NCI-H2196 (cell line): ENCODE measurements at regions not wholly inside any gene's neighbourhood (a gene's known extent, or its start where the extent isn't known, plus 50 kb on each side); places are given as distances from the start of the nearest gene placed in this dataset.

Experiments used
- DNase-seq: peaks from one replicate; lab custom pipeline; 2025; ENCODE audit not compliant: unreplicated experiment; lab: John Stamatoyannopoulos, UW

DNA sequence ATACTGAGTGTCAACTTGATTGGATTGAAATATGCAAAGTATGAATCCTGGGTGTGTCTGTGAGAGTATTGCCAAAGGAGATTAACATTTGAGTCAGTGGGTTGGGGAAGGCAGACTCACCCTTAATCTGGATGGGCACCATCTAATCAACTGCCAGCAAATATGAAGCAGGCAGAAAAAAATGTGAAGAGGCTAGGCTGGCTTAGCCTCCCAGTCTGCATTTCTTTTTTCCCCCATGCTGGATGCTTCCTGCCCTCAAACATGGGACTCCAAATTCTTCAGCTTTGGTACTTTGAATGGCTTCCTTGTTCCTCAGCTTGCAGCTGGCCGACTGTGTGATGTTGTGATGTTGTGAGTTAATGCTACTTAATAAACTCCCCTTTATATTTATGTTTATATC, 577.4 kb downstream of the CPS1 start:
- DNase-seq, result no peak

DNA sequence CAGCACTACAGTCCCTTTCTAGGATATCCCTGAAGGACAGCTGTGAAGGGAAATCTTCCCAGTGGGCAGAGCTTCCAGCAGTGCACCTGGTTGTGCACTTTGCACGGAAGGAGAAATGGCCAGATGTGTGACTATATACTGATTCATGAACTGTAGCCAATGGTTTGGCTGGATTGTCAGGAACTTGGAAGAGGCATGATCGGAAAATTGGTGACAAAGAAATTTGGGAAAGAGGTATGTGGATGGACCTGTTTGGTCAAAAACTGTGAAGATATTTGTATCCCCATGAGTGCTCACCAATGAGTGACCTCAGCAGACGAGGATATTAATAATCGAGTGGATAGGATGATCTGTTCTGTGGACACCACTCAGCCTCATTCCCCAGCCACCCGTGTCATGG, 582.2 kb downstream of the CPS1 start:
- no peak for DNase-seq

- DNase-seq, result no peak
These were observed 585.2 kb downstream of the CPS1 start for GRCh38 chr2:211141646-211142045.

DNA sequence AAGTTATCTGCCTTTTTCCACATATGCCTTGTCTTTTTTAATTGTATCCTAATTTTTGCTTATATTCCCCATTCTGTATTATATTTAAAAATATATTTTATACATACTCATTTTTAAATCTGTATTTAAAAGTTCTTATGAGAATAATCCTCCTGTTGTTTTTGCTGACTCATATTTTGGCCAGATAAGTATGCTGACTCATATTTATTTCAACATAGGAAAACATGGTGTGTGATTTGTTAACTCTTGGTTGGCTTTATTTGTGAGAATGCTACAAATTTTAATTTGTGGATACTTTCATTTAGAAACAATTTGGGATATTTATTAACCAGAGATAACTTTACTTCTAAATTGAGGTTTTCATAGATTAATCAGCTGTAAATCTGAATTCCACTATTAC, 587.7 kb downstream of the CPS1 start:
- DNase-seq, result no peak

DNA sequence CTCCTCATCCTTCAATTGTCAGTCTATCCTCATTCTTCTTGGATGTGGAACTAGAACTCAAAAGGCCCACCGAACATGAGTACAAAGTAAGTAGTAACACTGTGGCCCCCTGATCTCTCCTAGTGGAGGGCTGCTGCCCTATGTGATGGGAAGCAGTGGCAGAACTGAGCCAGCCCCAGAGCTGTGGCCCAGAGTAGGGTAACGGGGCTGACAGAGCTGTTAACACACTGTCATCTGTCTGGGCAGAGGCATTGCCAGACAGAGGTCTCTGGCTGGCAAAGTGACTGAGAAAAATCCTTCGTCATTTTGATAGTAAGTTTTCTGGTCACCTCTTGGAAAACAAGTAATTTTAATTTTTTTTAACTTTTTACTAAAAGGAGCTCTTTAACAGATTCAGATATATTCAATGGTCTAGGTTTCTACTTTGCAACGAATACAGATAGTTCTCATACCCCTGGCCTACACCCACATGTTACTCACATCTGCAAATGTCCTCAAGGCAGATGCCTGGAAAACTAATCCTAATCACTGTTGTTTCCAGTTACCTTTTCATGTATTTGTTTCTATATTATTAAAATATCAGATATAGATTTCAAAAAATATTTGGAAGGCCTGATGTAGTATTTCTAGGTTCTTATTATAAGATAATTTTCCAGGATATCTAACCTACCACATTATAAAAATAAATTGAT, 588.7 kb downstream of the CPS1 start:
- DNase-seq, result no peak

DNA sequence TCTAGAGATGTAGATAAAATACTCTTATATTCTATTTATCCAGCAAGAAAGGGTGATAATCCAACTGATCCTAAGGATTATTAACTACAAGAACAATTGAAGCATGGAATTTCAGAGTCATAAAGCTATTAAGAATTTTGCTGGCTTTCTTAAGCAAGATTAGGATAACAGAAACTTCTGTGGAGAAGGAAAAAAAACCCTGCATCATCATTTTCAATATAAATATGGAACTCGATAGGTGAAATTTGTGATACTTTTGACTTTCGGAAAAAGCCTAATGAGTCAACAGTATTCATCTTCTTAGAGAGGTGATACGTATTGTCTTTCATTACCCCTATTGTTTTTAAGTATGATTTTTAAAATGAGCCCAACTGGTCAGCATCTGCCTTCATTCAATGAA, 593.3 kb downstream of the CPS1 start:
- no peak for DNase-seq

- no peak for DNase-seq
These were observed 600.8 kb downstream of the CPS1 start for GRCh38 chr2:211157211-211157610.

DNA sequence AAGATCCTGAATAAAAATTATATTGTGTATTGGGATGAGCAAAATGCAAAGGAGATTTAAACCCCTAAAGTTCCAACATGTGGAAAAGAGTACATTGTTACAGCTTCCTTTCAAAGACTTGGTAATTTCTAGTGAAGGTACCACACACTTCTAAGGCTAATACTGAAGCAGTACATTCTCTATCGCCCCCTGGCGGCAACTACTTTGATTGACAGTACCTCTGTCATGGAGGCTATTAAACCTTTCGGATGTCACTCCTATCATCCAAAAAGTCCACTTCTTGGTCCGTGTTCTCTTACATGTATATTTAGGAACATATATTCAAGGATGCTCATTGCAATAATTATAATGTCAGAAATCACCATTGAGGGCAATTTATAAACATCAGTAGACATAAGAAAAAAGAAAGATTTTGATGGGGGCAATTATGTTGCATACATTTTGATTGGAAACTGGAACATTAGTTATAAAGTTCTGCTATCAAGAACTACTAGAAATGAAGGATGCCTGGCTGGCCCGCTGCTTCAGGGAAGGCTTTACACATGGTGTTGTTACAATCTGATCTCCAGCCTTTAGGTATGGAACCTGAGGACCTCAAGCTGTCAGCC, 601.6 kb downstream of the CPS1 start:
- peak; percentile 57 for DNase-seq

DNA sequence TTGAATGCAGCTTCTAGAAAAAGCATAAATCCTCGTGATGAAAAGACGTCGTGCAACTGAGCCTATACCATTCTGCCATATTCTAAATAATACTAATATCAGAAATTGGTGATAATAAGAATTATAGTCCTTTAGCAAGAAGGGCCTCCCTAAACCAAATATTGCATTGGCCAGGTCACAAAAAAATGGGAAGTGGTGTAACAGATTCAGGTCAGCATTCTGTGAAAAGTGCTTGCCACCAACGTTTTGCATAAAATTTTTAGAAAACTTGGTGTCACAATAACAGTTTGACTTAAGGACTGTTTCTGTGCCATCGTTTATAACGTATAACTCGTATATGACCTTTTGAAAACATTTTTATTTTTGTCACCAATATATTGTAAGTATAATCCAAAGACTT, 603.6 kb downstream of the CPS1 start:
- no peak for DNase-seq

DNA sequence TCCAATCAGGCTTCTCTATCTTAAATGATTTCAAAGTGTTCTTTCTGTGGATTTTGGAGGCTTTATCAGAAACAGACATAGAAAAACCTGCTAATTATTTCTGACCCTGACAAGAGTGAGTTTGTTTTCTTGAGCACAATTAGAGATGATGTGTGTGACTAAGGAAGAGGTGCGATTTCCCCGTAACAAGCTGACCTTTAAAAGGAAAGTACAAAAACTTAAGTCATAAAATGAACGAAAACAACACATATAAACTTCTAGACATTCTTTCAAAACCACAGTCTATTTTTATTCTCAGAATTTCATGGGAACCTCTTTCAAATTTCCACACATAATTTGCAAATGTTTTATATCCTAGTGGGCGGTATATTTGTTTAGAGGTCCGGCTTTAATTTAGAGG, 604.8 kb downstream of the CPS1 start:
- DNase-seq, result no peak

DNA sequence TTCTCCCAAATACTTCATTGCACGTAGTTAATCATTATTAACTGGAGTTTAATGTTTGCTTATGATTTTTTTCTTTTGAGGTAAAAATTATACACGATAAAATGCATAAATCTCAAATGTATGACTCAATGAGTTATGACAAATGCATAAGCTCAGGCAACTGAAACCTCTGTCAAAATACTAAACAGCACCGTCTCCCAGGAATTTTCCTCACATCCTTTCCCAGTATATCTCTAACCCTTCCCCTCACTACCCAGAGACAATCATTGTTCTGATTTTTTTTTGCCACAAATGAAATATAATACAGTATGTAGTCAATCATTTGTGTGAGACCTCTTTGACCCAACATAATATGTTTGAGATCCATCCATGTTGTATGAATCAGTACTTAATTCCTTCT, 606.5 kb downstream of the CPS1 start:
- DNase-seq, result no peak

DNA sequence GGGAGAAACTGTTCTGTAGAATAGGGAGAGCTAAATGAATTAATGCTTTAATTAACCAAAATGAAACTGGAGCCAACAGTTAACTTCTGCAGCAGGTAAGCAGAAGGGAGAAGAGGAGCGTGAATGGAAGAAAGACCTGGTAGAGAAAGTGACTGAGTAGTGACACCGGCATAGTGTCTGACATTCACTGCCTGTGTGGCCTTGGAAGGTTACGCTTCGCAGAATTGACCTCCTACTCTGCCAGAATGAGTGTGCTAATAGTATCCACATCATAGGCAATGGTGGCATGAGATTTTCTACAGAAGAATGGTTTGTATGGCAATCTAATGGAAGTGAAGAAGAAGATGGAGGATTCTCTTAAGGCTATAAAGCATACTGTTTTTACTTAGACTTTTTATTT, 614.4 kb downstream of the CPS1 start:
- DNase-seq, result no peak

- no peak for DNase-seq
These were observed 617.6 kb downstream of the CPS1 start for GRCh38 chr2:211174021-211174420.

- DNase-seq, result no peak
These were observed 618.2 kb downstream of the CPS1 start for GRCh38 chr2:211174631-211175030.

GRCh38 chr2:211175956-211176355, 619.6 kb downstream of the CPS1 start:
- DNase-seq, result no peak

DNA sequence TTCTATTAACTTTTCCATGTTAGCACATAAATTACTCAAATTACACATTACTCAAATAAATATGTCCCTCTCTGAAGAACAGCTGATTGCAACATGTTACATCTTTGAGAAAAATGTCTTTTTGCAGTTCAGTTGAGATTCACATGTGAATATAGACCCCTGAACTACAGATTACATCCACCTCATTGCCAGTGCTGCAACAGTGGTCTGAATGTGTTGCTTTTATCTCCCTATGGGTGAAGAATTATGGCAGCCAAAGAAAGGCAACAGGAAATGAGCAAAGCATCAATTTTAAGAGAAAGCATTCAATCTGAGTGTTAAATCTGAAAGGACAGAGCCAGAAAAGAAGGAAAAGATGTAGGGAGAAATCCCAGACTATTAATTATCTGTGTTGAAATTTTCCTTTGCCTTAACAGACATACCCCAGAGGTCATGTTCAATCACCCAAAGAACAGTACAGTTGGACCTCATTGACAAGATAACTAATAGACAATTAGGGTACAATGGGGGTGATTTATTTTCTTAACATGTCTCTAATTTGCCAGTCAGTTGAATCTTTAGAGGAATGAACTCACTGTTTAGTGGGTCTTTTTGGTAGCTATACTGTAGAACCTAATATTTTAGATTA, 620.2 kb downstream of the CPS1 start:
- DNase-seq, result no peak

GRCh38 chr2:211181626-211182025, 625.2 kb downstream of the CPS1 start:
- no peak for DNase-seq

DNA sequence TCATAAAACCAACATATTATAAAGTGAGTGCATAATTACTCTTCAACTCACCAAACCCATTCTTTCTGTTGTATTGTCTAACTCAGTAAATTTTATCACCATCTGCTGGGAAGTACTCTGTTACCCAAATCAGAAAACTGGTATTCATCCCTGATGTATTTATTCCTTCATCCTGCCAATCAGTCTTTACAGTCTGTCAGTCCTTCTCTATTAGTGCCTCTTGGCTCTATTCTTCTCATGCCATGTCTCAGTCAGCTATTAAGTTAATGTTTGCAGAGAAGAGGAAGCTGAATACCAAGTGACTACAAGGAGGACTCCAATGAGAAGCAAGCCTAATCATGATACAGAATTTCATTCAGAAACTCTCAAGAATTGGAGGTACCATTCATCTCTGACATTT, 631.2 kb downstream of the CPS1 start:
- DNase-seq, result no peak

- DNase-seq, result no peak
These were observed 647.6 kb downstream of the CPS1 start for GRCh38 chr2:211203986-211204385.

DNA sequence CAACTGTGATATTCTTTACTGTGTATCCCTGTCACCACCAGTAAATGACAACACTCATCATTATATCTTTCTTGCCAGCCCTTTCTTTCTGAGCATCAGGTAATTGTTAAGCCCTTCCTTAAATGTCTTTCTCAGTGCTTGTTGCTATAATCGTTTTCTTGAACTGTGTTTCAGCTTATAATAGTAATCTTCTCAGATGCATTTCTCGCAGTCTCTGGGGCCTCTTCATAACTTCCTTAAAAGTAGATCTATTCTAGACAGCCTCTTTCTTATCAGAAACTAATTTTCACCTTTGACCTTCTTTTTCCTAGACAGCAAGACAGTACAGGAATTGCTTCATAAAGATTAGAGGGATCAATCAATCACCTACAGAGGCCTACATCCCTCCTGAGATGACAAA, 648.1 kb downstream of the CPS1 start:
- no peak for DNase-seq

- no peak for DNase-seq
These were observed 648.5 kb downstream of the CPS1 start for GRCh38 chr2:211204902-211205301.

- DNase-seq, result no peak
These were observed 649.0 kb downstream of the CPS1 start for GRCh38 chr2:211205358-211205757.

DNA sequence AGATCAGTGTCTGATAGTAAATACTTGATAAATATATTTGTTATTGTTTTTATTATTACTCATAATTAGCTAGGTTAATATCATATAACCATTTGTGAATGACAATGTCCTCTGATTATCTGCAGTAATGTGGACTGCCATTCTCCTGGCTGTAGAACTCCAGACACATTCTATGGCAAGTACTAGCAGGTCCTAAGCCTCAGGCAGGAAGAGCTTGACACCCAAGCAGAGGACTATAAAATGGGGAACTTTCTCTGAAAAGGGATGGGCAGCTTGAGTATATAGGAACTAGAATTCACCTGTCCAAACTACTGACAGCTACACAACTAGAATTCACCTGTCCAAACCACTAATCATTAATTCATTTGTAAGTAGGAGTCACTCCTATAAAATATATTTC, 649.4 kb downstream of the CPS1 start:
- DNase-seq, result no peak
